PFSK-1 (cell line): ENCODE measurements at regions not wholly inside any gene's neighbourhood (a gene's known extent, or its start where the extent isn't known, plus 50 kb on each side); places are given as distances from the start of the nearest gene placed in this dataset.

Source experiments
- FOXP2 ChIP-seq: optimal IDR thresholded peaks from 2 replicates; pipeline ENCODE3; 2011; ENCODE audit warnings: borderline replicate concordance, control low read depth, inconsistent platforms; ENCODE audit not compliant: insufficient read depth; ENCODE audit errors: extremely low read length, extremely low read depth
- POLR2AphosphoS5 ChIP-seq: IDR thresholded peaks from 2 replicates; pipeline ENCODE4 v1.6.1; 2012; ENCODE audit warnings: low read depth, mild to moderate bottlenecking, control low read depth, low read length, moderate library complexity
- SIN3A ChIP-seq: IDR thresholded peaks from 2 replicates; pipeline ENCODE4 v1.6.1; 2012; ENCODE audit warnings: mild to moderate bottlenecking, low read length, moderate library complexity, borderline replicate concordance; ENCODE audit not compliant: insufficient read depth
- TAF1 ChIP-seq: IDR thresholded peaks from 2 replicates; pipeline ENCODE4 v1.6.1; 2012; ENCODE audit warnings: low read length, control low read depth, borderline replicate concordance; ENCODE audit not compliant: insufficient read depth
- TF ChIP-seq, protein P1 (sequence below), 2 experiments: IDR thresholded peaks; 2 replicates each; pipeline versions ENCODE4 v1.6.1 to v1.8.0; 2011 to 2012; ENCODE audit warnings: low read depth in 2 of 2, low read length in 2 of 2, control low read depth in 1 of 2, inconsistent platforms in 1 of 2, mild to moderate bottlenecking in 1 of 2, moderate library complexity in 1 of 2; ENCODE audit not compliant: insufficient read depth in 1 of 2

DNA sequence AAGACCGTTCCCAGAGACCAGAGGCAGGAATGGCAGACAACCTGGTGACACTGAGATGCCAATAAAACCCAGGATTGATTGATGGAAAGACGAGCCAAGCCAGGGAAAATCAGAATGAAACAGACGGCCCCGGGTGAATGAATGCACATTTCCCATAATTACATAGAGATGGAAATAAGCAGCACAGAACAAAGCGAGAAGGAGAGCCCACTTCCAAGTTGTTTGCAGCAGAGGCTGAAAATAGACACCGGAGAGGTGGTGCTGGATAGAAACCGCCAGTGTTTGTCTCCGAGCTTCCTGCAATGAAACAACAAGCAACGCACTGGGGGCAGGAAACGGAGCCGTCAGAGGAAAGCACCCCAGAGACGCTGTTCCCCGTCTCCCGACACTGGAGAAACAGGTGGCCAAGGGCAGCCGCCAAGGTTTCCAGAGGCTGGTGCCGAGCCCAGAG is 406.8 kb downstream of the SHANK2 start:
- TF ChIP-seq FOXP2 (no peak), TAF1 (no peak), POLR2AphosphoS5 (no peak), SIN3A (no peak)
- TF ChIP-seq, protein P1, sequence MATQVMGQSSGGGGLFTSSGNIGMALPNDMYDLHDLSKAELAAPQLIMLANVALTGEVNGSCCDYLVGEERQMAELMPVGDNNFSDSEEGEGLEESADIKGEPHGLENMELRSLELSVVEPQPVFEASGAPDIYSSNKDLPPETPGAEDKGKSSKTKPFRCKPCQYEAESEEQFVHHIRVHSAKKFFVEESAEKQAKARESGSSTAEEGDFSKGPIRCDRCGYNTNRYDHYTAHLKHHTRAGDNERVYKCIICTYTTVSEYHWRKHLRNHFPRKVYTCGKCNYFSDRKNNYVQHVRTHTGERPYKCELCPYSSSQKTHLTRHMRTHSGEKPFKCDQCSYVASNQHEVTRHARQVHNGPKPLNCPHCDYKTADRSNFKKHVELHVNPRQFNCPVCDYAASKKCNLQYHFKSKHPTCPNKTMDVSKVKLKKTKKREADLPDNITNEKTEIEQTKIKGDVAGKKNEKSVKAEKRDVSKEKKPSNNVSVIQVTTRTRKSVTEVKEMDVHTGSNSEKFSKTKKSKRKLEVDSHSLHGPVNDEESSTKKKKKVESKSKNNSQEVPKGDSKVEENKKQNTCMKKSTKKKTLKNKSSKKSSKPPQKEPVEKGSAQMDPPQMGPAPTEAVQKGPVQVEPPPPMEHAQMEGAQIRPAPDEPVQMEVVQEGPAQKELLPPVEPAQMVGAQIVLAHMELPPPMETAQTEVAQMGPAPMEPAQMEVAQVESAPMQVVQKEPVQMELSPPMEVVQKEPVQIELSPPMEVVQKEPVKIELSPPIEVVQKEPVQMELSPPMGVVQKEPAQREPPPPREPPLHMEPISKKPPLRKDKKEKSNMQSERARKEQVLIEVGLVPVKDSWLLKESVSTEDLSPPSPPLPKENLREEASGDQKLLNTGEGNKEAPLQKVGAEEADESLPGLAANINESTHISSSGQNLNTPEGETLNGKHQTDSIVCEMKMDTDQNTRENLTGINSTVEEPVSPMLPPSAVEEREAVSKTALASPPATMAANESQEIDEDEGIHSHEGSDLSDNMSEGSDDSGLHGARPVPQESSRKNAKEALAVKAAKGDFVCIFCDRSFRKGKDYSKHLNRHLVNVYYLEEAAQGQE (IDR thresholded peaks at IDR 0.05; ENCODE audit: insufficient read depth in 1 of 2, low read depth in 2 of 2, low read length in 2 of 2) = no peak

DNA sequence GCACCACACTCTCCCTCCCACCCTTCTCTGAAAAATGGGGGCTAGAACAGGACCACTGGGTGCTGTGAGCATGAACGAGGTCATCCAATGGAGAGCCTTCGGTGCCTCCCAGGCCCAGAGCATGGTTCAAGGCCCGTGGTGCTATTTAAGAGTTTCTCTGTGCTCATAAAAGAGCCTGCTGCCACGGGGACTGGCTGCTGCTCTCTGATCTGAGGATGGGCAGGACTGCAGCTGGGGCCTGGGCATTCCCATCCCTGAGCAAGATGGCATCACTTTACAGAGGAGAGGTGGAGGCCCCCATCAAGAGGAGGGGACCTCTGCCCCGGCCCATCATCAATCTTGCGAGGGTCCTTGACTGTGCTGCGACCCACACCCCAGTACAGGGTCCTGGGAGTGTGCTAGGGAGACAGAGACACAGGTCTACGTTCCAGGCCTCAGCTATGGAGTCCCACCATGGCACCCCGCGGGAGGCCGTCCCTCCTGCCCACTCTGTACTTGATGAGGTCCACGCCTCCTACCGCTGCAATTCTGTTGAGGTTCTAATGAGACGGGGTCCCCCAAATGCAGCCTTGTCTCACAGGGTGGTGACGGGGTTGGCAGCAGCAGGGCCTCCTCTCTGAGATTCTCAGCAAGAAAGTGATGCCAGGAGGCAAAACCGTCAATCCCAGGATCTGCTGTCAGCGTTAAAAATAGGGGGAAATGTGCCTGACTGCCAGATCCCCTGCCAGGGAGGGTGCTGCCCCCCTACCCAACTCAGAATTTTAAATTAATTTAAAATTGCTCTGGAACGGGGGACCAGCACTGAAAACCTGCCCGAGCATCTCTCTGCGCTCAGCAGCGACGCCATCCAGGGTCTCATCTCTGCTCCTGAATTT is 405.4 kb downstream of the SHANK2 start:
- TF ChIP-seq SIN3A (no peak), POLR2AphosphoS5 (no peak), TAF1 (no peak), FOXP2 (no peak)
- TF ChIP-seq, protein P1 (IDR thresholded peaks at IDR 0.05; ENCODE audit: insufficient read depth in 1 of 2, low read depth in 2 of 2, low read length in 2 of 2) = no peak

DNA sequence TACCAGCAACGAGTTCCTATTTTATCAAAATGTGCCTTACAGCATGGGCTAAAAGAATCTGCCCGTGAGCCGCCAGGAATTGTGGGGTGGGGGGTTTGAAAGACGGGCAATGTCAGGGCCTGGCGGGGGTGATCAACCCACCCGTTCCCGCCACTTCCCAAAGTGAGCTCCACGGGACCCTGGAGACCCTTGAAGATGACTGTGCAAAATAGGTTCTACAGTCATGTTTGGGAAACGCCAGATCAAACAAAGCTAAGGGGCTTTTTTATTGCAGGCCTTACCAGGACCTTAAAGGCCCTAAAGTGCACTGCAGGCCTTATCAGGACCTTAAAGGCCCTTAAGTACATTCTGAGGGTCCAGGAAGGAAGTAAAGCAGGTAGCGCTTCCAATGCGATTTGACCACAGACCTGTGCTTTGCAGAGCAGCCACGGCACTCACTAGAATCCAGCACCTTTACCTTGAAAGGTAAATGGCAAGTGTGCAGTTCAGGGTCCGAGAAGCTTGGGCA is 404.1 kb downstream of the SHANK2 start:
- TF ChIP-seq FOXP2 (no peak), TAF1 (no peak), POLR2AphosphoS5 (no peak), SIN3A (no peak)
- TF ChIP-seq, protein P1 (IDR thresholded peaks at IDR 0.05; ENCODE audit: insufficient read depth in 1 of 2, low read depth in 2 of 2, low read length in 2 of 2) = no peak

DNA sequence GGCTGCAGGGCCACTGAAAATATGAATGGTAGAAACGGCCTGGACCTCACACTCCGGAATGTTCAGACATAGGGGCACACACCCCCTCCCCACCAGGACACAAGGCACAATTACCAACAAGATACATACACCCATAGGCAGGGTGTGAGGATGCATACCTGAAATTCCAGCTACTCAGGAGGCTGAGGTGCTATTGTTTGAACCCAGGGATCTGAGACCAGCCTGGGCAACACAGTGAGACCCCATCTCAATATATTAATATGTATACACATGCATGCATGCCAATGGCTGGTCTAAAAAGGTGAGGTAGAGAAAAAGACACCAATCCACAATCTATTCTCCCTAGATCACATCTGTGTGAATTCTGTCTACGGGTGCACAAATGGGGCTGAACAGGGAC is 403.3 kb downstream of the SHANK2 start:
- TF ChIP-seq POLR2AphosphoS5 (no peak), FOXP2 (no peak), SIN3A (no peak), TAF1 (no peak)
- TF ChIP-seq, protein P1 (IDR thresholded peaks at IDR 0.05; ENCODE audit: insufficient read depth in 1 of 2, low read depth in 2 of 2, low read length in 2 of 2) = no peak
